DOHH2 (cell line): ENCODE measurements at regions not wholly inside any gene's neighbourhood (a gene's known extent, or its start where the extent isn't known, plus 50 kb on each side); places are given as distances from the start of the nearest gene placed in this dataset.

Experiments used
- H3F3A ChIP-seq: fragments of 200-600 bp; sonication (generic), shearing (Covaris generic); 2 replicates; pipeline ENCODE4 v1.6.0; 2016; ENCODE audit warnings: antibody characterized with exemption, mild to moderate bottlenecking; ENCODE audit not compliant: control insufficient read depth, insufficient read depth
- H3K27ac ChIP-seq: fragments of 200-600 bp; sonication (generic); 2 replicates; pipeline ENCODE4 v1.5.1; 2014; ENCODE audit warnings: low read depth, mild to moderate bottlenecking, low read length, moderate library complexity
- H3K27me3 ChIP-seq: fragments of 200-600 bp; sonication (generic); 2 replicates; pipeline ENCODE4 v1.6.1; 2014; ENCODE audit warnings: mild to moderate bottlenecking, low read length, mixed read lengths; ENCODE audit not compliant: control insufficient read depth
- H3K36me3 ChIP-seq: fragments of 200-600 bp; sonication (generic); 2 replicates; pipeline ENCODE4 v1.6.1; 2014; ENCODE audit warnings: mild to moderate bottlenecking, low read length, moderate library complexity, mixed read lengths; ENCODE audit not compliant: control insufficient read depth
- H3K4me1 ChIP-seq: fragments of 200-600 bp; sonication (generic); 2 replicates; pipeline ENCODE4 v1.6.1; 2014; ENCODE audit warnings: mild to moderate bottlenecking, low read length, mixed read lengths; ENCODE audit not compliant: control insufficient read depth
- H3K4me2 ChIP-seq: fragments of 200-600 bp; sonication (generic); 2 replicates; pipeline ENCODE4 v1.6.0; 2014; ENCODE audit warnings: mild to moderate bottlenecking, low read length, moderate library complexity
- H3K4me3 ChIP-seq: fragments of 200-600 bp; sonication (generic); 2 replicates; pipeline ENCODE4 v1.5.1; 2014; ENCODE audit warnings: mild to moderate bottlenecking, low read length, mixed read lengths
- H3K79me2 ChIP-seq: fragments of 200-600 bp; sonication (generic); 2 replicates; pipeline ENCODE4 v1.6.1; 2014; ENCODE audit warnings: mild to moderate bottlenecking, low read length, mixed read lengths; ENCODE audit not compliant: control insufficient read depth
- H3K9me2 ChIP-seq: fragments of 200-600 bp; sonication (generic); replicated peaks from 2 replicates; pipeline ENCODE4 v1.6.1; 2014; ENCODE audit warnings: mild to moderate bottlenecking, low read length, mixed read lengths; ENCODE audit not compliant: control insufficient read depth
- H3K9me3 ChIP-seq: fragments of 200-600 bp; sonication (generic); 2 replicates; pipeline ENCODE4 v1.6.1; 2014; ENCODE audit warnings: antibody characterized with exemption, low read length, mixed read lengths; ENCODE audit not compliant: control insufficient read depth, insufficient read depth
- H4K20me1 ChIP-seq: fragments of 200-600 bp; sonication (generic); 2 replicates; pipeline ENCODE4 v1.6.0; 2014; ENCODE audit warnings: low read depth, mild to moderate bottlenecking, antibody characterized with exemption, low read length, moderate library complexity; ENCODE audit not compliant: control insufficient read depth, insufficient read depth
- CTCF ChIP-seq: fragments of 200-600 bp; sonication (generic); IDR thresholded peaks from one replicate; pipeline ENCODE4 v1.5.1; 2014; ENCODE audit warnings: antibody characterized with exemption, mild to moderate bottlenecking, low read depth, low read length; ENCODE audit not compliant: poor library complexity, severe bottlenecking
- EZH2phosphoT487 ChIP-seq: fragments of 200-600 bp; sonication (generic); IDR thresholded peaks from 2 replicates; pipeline ENCODE4 v1.6.1; 2017; ENCODE audit warnings: borderline replicate concordance, mild to moderate bottlenecking, antibody characterized with exemption, low read length, moderate library complexity, mixed read lengths

GRCh38 chr11:25197515-25197914 is 700.7 kb downstream of the LUZP2 start:
- Histone ChIP-seq H4K20me1 (no peaks in the 10 kb centered on the region), H3F3A (no peaks in the 10 kb centered on the region), H3K79me2 (no peaks in the 10 kb centered on the region), H3K9me2 (no peaks in the 10 kb centered on the region), H3K27ac (no peak overlapping the region), H3K4me2 (no peak overlapping the region), H3K9me3 (no peaks in the 10 kb centered on the region), H3K4me1 (no peaks in the 10 kb centered on the region), H3K4me3 (no peak overlapping the region), H3K27me3 (no peaks in the 10 kb centered on the region), H3K36me3 (no peaks in the 10 kb centered on the region)
- no peak for TF ChIP-seq CTCF
- TF ChIP-seq EZH2phosphoT487 = no peak

GRCh38 chr11:25198704-25199103 is 701.9 kb downstream of the LUZP2 start:
- no peak overlapping the region for H3K4me2 ChIP-seq
- no peak for TF ChIP-seq CTCF
- TF ChIP-seq EZH2phosphoT487 = no peak
- no peaks in the 10 kb centered on the region for H4K20me1 ChIP-seq
- no peaks in the 10 kb centered on the region for H3K4me1 ChIP-seq
- no peaks in the 10 kb centered on the region for H3K9me2 ChIP-seq
- H3K79me2 ChIP-seq = no peaks in the 10 kb centered on the region
- H3K36me3 ChIP-seq = no peaks in the 10 kb centered on the region
- no peaks in the 10 kb centered on the region for H3K27me3 ChIP-seq
- H3F3A ChIP-seq = no peaks in the 10 kb centered on the region
- H3K9me3 ChIP-seq = no peaks in the 10 kb centered on the region
- no peak overlapping the region for H3K27ac ChIP-seq
- H3K4me3 ChIP-seq = no peak overlapping the region

- Histone ChIP-seq H3K36me3 (no peaks in the 10 kb centered on the region), H3K4me1 (no peaks in the 10 kb centered on the region), H3K9me2 (no peaks in the 10 kb centered on the region), H3K9me3 (no peaks in the 10 kb centered on the region), H3K27ac (no peak overlapping the region), H3K4me2 (no peak overlapping the region), H3K27me3 (no peaks in the 10 kb centered on the region), H4K20me1 (no peaks in the 10 kb centered on the region), H3K79me2 (no peaks in the 10 kb centered on the region), H3F3A (no peaks in the 10 kb centered on the region), H3K4me3 (no peak overlapping the region)
- no peak for TF ChIP-seq CTCF
- TF ChIP-seq EZH2phosphoT487 = no peak
Observed at GRCh38 chr11:25200925-25201324, 704.1 kb downstream of the LUZP2 start.

GRCh38 chr11:25206762-25207161 is 709.9 kb downstream of the LUZP2 start:
- H3K27ac ChIP-seq = no peak overlapping the region
- H3K9me2 ChIP-seq = no peaks in the 10 kb centered on the region
- no peaks in the 10 kb centered on the region for H3K36me3 ChIP-seq
- no peaks in the 10 kb centered on the region for H3K79me2 ChIP-seq
- H3K4me3 ChIP-seq = no peak overlapping the region
- H3K4me1 ChIP-seq = no peaks in the 10 kb centered on the region
- no peak for TF ChIP-seq CTCF
- TF ChIP-seq EZH2phosphoT487 = no peak
- H4K20me1 ChIP-seq = no peaks in the 10 kb centered on the region
- no peaks in the 10 kb centered on the region for H3F3A ChIP-seq
- H3K27me3 ChIP-seq = no peaks in the 10 kb centered on the region
- H3K9me3 ChIP-seq = 0 out of 2 replicates have a peak, but pooled peaks cover 2% of the 10 kb centered on the region
- no peak overlapping the region for H3K4me2 ChIP-seq
